ENCODE measurements at regions not wholly inside any gene's neighbourhood (a gene's known extent, or its start where the extent isn't known, plus 50 kb on each side); places are given as distances from the start of the nearest gene placed in this dataset.

- no peak for TF ChIP-seq POLR2AphosphoS5 (IDR thresholded peaks at IDR 0.05)
- TF ChIP-seq CTCF (IDR thresholded peaks at IDR 0.05), result no peak
- no peak for TF ChIP-seq POLR2A (IDR thresholded peaks at IDR 0.05; ENCODE audit: low read depth)
- TF ChIP-seq EP300 (IDR thresholded peaks at IDR 0.05), result no peak
Measured at GRCh38 chr5:4271193-4271592, 675.6 kb downstream of the IRX1 start.
